K562 (cell line): ENCODE measurements at regions not wholly inside any gene's neighbourhood (a gene's known extent, or its start where the extent isn't known, plus 50 kb on each side); places are given as distances from the start of the nearest gene placed in this dataset.

Experiments
- ARID1B ChIP-seq: fragments of 450-650 bp; IDR thresholded peaks from 2 replicates; pipeline ENCODE4 v1.6.1; 2016; ENCODE audit warnings: antibody characterized with exemption, mild to moderate bottlenecking, inconsistent platforms
- CAMTA2 ChIP-seq: fragments of 250-450 bp; sonication (Bioruptor Pico); conservative IDR thresholded peaks from 2 replicates; pipeline ENCODE4 v1.5.1; 2022
- KLF6 ChIP-seq: fragments of 250-450 bp; sonication (Bioruptor Pico); IDR thresholded peaks from 2 replicates; pipeline ENCODE4 v1.4.0; 2020; ENCODE audit warnings: mild to moderate bottlenecking, moderate library complexity, borderline replicate concordance
- LCOR ChIP-seq: sonication (generic); formaldehyde crosslinking; IDR thresholded peaks from 2 replicates; pipeline ENCODE4 v1.8.0; 2022; ENCODE audit warnings: mild to moderate bottlenecking, missing genetic modification reagents
- MEIS2 ChIP-seq: fragments of 450-650 bp; IDR thresholded peaks from 2 replicates; pipeline ENCODE4 v1.6.1; 2014; ENCODE audit warnings: mild to moderate bottlenecking; ENCODE audit not compliant: partially characterized antibody
- NBN ChIP-seq: fragments of 450-650 bp; IDR thresholded peaks from 2 replicates; pipeline ENCODE4 v1.6.1; 2016; ENCODE audit warnings: low read depth, mild to moderate bottlenecking
- NEUROD1 ChIP-seq: fragments of 150-350 bp; IDR thresholded peaks from 2 replicates; pipeline ENCODE4 v1.6.1; 2014; ENCODE audit warnings: borderline replicate concordance, low read length, low read depth; ENCODE audit not compliant: partially characterized antibody
- PRDM10 ChIP-seq: fragments of 450-650 bp; IDR thresholded peaks from 2 replicates; pipeline ENCODE4 v1.6.1; 2018; ENCODE audit not compliant: partially characterized antibody
- RCOR1 ChIP-seq, 2 experiments: IDR thresholded peaks; 2 replicates each; pipeline ENCODE4 v1.6.1; 2012; ENCODE audit warnings: low read depth in 2 of 2, low read length in 2 of 2, borderline replicate concordance in 1 of 2, improper control_type of control experiment in 1 of 2
- SMAD2 ChIP-seq: fragments of 150-350 bp; IDR thresholded peaks from 2 replicates; pipeline ENCODE4 v1.6.1; 2014; ENCODE audit warnings: low read depth, mild to moderate bottlenecking, low read length
- TFAM ChIP-seq: fragments of 250-450 bp; sonication (Bioruptor Pico); conservative IDR thresholded peaks from 2 replicates; pipeline ENCODE4 v1.5.0; 2021; ENCODE audit warnings: mild to moderate bottlenecking, moderate library complexity
- ZBED1 ChIP-seq: IDR thresholded peaks from 2 replicates; pipeline ENCODE4 v1.6.1; 2014
- ZBTB26 ChIP-seq: fragments of 450-650 bp; formaldehyde crosslinking; IDR thresholded peaks from 2 replicates; pipeline ENCODE4 v1.4.0; 2022; ENCODE audit warnings: missing genetic modification characterization
- ZNF175 ChIP-seq: fragments of 200-800 bp; sonication (Bioruptor generic); IDR thresholded peaks from 2 replicates; pipeline ENCODE4 v1.6.1; 2016; ENCODE audit warnings: low read depth, mild to moderate bottlenecking, missing genetic modification characterization, missing compliant biosample characterization
- ZNF212 ChIP-seq: fragments of 450-650 bp; formaldehyde crosslinking; IDR thresholded peaks from 2 replicates; pipeline ENCODE4 v1.4.0; 2020; ENCODE audit warnings: mild to moderate bottlenecking
- ZNF253 ChIP-seq: fragments of 250-450 bp; sonication (Bioruptor Pico); conservative IDR thresholded peaks from 2 replicates; pipeline ENCODE4 v1.6.1; 2021; ENCODE audit warnings: mild to moderate bottlenecking
- ZNF384 ChIP-seq: IDR thresholded peaks from 2 replicates; pipeline ENCODE4 v1.6.1; 2012; ENCODE audit warnings: low read depth, low read length, improper control_type of control experiment
- ZNF561 ChIP-seq: fragments of 450-650 bp; formaldehyde crosslinking; conservative IDR thresholded peaks from 2 replicates; pipeline ENCODE4 v1.4.0; 2020; ENCODE audit warnings: mild to moderate bottlenecking, moderate library complexity
- ZNF609 ChIP-seq: sonication (generic); formaldehyde crosslinking; IDR thresholded peaks from 2 replicates; pipeline ENCODE4 v1.8.1; 2023; ENCODE audit warnings: missing genetic modification reagents, mild to moderate bottlenecking, borderline replicate concordance
- ZNF707 ChIP-seq: fragments of 250-450 bp; sonication (Bioruptor Pico); conservative IDR thresholded peaks from 2 replicates; pipeline ENCODE4 v1.8.0; 2022; ENCODE audit warnings: inconsistent platforms, mild to moderate bottlenecking, moderate library complexity
- ZNF717 ChIP-seq: fragments of 250-450 bp; sonication (Bioruptor Pico); IDR thresholded peaks from 2 replicates; pipeline ENCODE4 v1.5.0; 2021

GRCh38 chr7:120053390-120053961 lies 219.5 kb upstream of the KCND2 start (continued):
- TF ChIP-seq PRDM10 (peak; percentile 23), TFAM (CRISPR knock-in tag) (no peak), ZNF212 (CRISPR knock-in tag) (no peak), SMAD2 (no peak), NBN (no peak), CAMTA2 (CRISPR knock-in tag) (no peak), ZNF707 (CRISPR knock-in tag) (no peak), ZNF384 (no peak), ZNF253 (CRISPR knock-in tag) (no peak), MEIS2 (peak; percentile 66), ARID1B (0 out of 2 replicates have a peak, but pooled peaks have one; percentile 4), NEUROD1 (no peak), ZNF175 (CRISPR knock-in tag) (no peak), ZBTB26 (CRISPR knock-in tag) (no peak), ZNF561 (CRISPR knock-in tag) (no peak), ZNF717 (CRISPR knock-in tag) (no peak), ZNF609 (CRISPR knock-in tag) (no peak), KLF6 (CRISPR knock-in tag) (no peak), LCOR (CRISPR knock-in tag) (no peak), RCOR1 (IDR thresholded peaks at IDR 0.05; ENCODE audit: borderline replicate concordance in 1 of 2, low read depth in 2 of 2, low read length in 2 of 2) (0 out of 4 replicates have a peak, but pooled peaks of 1 of the 2 experiments have one; percentile 37), ZBED1 (no peak)
